Naive thymus-derived CD4-positive, alpha-beta T cell (primary cell): ENCODE measurements at regions not wholly inside any gene's neighbourhood (a gene's known extent, or its start where the extent isn't known, plus 50 kb on each side); places are given as distances from the start of the nearest gene placed in this dataset.

Source experiments
- ATAC-seq: fragments of 150-1000 bp; cut with Tn5 transposase; 2 replicates; pipeline ENCODE4 v1.10.0; 2021; ENCODE audit warnings: mild to moderate bottlenecking, moderate library complexity
- CTCF ChIA-PET: fragments of 350-600 bp; sonication (Branson Sonifier 250); formaldehyde crosslinking; loops from one replicate; lab custom pipeline; 2021; ENCODE audit warnings: antibody characterized with exemption; lab: Charles Lee
- POLR2A ChIA-PET: fragments of 350-600 bp; sonication (Branson Sonifier 250); formaldehyde crosslinking; loops from one replicate; lab custom pipeline; 2021; ENCODE audit warnings: antibody characterized with exemption, inconsistent platforms; lab: Charles Lee
- DNase-seq, 9 donors: peaks; one replicate each; pipeline versions ENCODE4 v3.0.0 to v3.0.0-alpha.2; 2020 to 2022; ENCODE audit warnings: mixed read lengths in 1 of 9
- H3K27ac ChIP-seq: one replicate; pipeline ENCODE4 v1.7.0; 2013; ENCODE audit warnings: mild to moderate bottlenecking, low read depth, low read length, moderate library complexity
- H3K27me3 ChIP-seq, 2 donors: one replicate each; pipeline ENCODE4 v1.7.0; 2013; ENCODE audit warnings: low read length in 2 of 2, mild to moderate bottlenecking in 2 of 2, moderate library complexity in 2 of 2; ENCODE audit not compliant: control insufficient read depth in 2 of 2, insufficient read depth in 2 of 2
- H3K36me3 ChIP-seq, 3 experiments: 1 replicate in 2 of 3; 2 replicates in 1 of 3; pipeline ENCODE4 v1.7.0; 2013; ENCODE audit warnings: low read length in 3 of 3, mild to moderate bottlenecking in 3 of 3, moderate library complexity in 1 of 3; ENCODE audit not compliant: insufficient read depth in 3 of 3, control insufficient read depth in 2 of 3
- H3K4me1 ChIP-seq, 2 donors: one replicate each; pipeline ENCODE4 v1.7.0; 2013; ENCODE audit warnings: low read length in 2 of 2, mild to moderate bottlenecking in 2 of 2, moderate library complexity in 1 of 2; ENCODE audit not compliant: control insufficient read depth in 2 of 2, insufficient read depth in 2 of 2
- H3K4me3 ChIP-seq: 2 replicates; pipeline ENCODE4 v1.7.0; 2013; ENCODE audit warnings: mild to moderate bottlenecking, low read length
- H3K9me3 ChIP-seq, 3 experiments: 1 replicate in 2 of 3; 2 replicates in 1 of 3; pipeline ENCODE4 v1.7.0; 2013; ENCODE audit warnings: low read length in 3 of 3; ENCODE audit not compliant: control insufficient read depth in 2 of 3
- H3K27ac Mint-ChIP-seq, 9 donors: one replicate each; pipeline ENCODE4 v1.8.0; 2020 to 2022; ENCODE audit warnings: mixed read lengths in 9 of 9, mild to moderate bottlenecking in 8 of 9, moderate library complexity in 5 of 9, inconsistent platforms in 2 of 9
- H3K27me3 Mint-ChIP-seq, 5 donors: one replicate each; pipeline ENCODE4 v1.8.0; 2021 to 2022; ENCODE audit warnings: mixed read lengths in 5 of 5, mild to moderate bottlenecking in 1 of 5
- H3K36me3 Mint-ChIP-seq, 5 donors: one replicate each; pipeline ENCODE4 v1.8.0; 2020 to 2022; ENCODE audit warnings: mixed read lengths in 5 of 5, mild to moderate bottlenecking in 3 of 5, inconsistent platforms in 1 of 5
- H3K4me1 Mint-ChIP-seq, 7 donors: one replicate each; pipeline ENCODE4 v1.8.0; 2020 to 2022; ENCODE audit warnings: mixed read lengths in 7 of 7, mild to moderate bottlenecking in 3 of 7, inconsistent platforms in 1 of 7
- H3K4me3 Mint-ChIP-seq, 10 donors: one replicate each; pipeline ENCODE4 v1.8.0; 2020 to 2022; ENCODE audit warnings: mild to moderate bottlenecking in 10 of 10, mixed read lengths in 10 of 10, moderate library complexity in 6 of 10, inconsistent platforms in 2 of 10
- H3K9me3 Mint-ChIP-seq, 11 donors: one replicate each; pipeline ENCODE4 v1.8.0; 2020 to 2022; ENCODE audit warnings: mixed read lengths in 11 of 11, mild to moderate bottlenecking in 4 of 11, inconsistent platforms in 1 of 11, moderate library complexity in 1 of 11
- intact Hi-C, 2 donors: fragments of 100-400 bp; cut with micrococcal nuclease; formaldehyde crosslinking; loops; one replicate each; pipeline ENCODE4 v1.15.1; 2023

GRCh38 chr18:73199151-73199550, 331.4 kb upstream of the NETO1 start:
- POLR2A ChIA-PET, result no interaction called here
- no peak overlapping the region for H3K4me3 Mint-ChIP-seq

GRCh38 chr18:73189718-73190117, 321.9 kb upstream of the NETO1 start:
- Mint-ChIP-seq H3K36me3 (no peaks in the 10 kb centered on the region), H3K4me3 (no peak overlapping the region), H3K27ac (no peak overlapping the region), H3K9me3 (peaks cover 0 to 15% (median 4%) of the 10 kb centered on the region in 11 donors), H3K27me3 (no peaks in the 10 kb centered on the region), H3K4me1 (no peaks in the 10 kb centered on the region)
- intact Hi-C loops, result loop anchor here in 1 of 2 donors (10.0 kb wide), 1 partner anchor 1785 kb away; no protein-coding TSS in a partner anchor
- Histone ChIP-seq H3K4me1 (no peaks in the 10 kb centered on the region), H3K9me3 (no peaks in the 10 kb centered on the region), H3K36me3 (no peaks in the 10 kb centered on the region), H3K4me3 (no peak overlapping the region), H3K27ac (no peak overlapping the region), H3K27me3 (no peaks in the 10 kb centered on the region)
- DNase-seq (no peak), ATAC-seq (no peak)
- ChIA-PET CTCF (no interaction called here), POLR2A (no interaction called here)

More at GRCh38 chr18:73199151-73199550, 331.4 kb upstream of the NETO1 start:
- no peaks in the 10 kb centered on the region for H3K27me3 ChIP-seq
- no peaks in the 10 kb centered on the region for H3K9me3 ChIP-seq
- CTCF ChIA-PET, result no interaction called here
- H3K4me1 ChIP-seq, result no peaks in the 10 kb centered on the region
- no peaks in the 10 kb centered on the region for H3K36me3 ChIP-seq
- no peak overlapping the region for H3K27ac ChIP-seq
- no peak for ATAC-seq
- Mint-ChIP-seq H3K9me3 (peaks cover 0 to 8% (median 0%) of the 10 kb centered on the region in 11 donors), H3K27me3 (no peaks in the 10 kb centered on the region), H3K36me3 (no peaks in the 10 kb centered on the region), H3K4me1 (no peaks in the 10 kb centered on the region), H3K27ac (no peak overlapping the region)
- DNase-seq, result no peak
- intact Hi-C loops, result no loop called here
- H3K4me3 ChIP-seq, result no peak overlapping the region

GRCh38 chr18:73168236-73168635, 300.4 kb upstream of the NETO1 start:
- H3K9me3 ChIP-seq, result no peaks in the 10 kb centered on the region
- no peaks in the 10 kb centered on the region for H3K4me1 ChIP-seq
- intact Hi-C loops, result no loop called here
- no peak for ATAC-seq
- no peak overlapping the region for H3K4me3 ChIP-seq
- no peak overlapping the region for H3K27ac ChIP-seq
- no peaks in the 10 kb centered on the region for H3K36me3 Mint-ChIP-seq
- H3K4me1 Mint-ChIP-seq, result no peaks in the 10 kb centered on the region
- ChIA-PET POLR2A (no interaction called here), CTCF (no interaction called here)
- no peaks in the 10 kb centered on the region for H3K27me3 ChIP-seq
- no peak overlapping the region for H3K27ac Mint-ChIP-seq
- H3K9me3 Mint-ChIP-seq, result peaks cover 0 to 9% (median 2%) of the 10 kb centered on the region in 11 donors
- no peaks in the 10 kb centered on the region for H3K36me3 ChIP-seq
- H3K27me3 Mint-ChIP-seq, result no peaks in the 10 kb centered on the region
- DNase-seq, result no peak
- H3K4me3 Mint-ChIP-seq, result no peak overlapping the region

GRCh38 chr18:73164430-73164829, 296.6 kb upstream of the NETO1 start:
- CTCF ChIA-PET, result no interaction called here
- peaks cover 0 to 9% (median 2%) of the 10 kb centered on the region in 11 donors for H3K9me3 Mint-ChIP-seq
- no peaks in the 10 kb centered on the region for H3K36me3 Mint-ChIP-seq
- H3K36me3 ChIP-seq, result no peaks in the 10 kb centered on the region
- no peak overlapping the region for H3K27ac Mint-ChIP-seq
- no peaks in the 10 kb centered on the region for H3K27me3 ChIP-seq
- intact Hi-C loops, result no loop called here
- no peak overlapping the region for H3K27ac ChIP-seq
- no peaks in the 10 kb centered on the region for H3K4me1 ChIP-seq
- POLR2A ChIA-PET, result no interaction called here
- H3K4me3 ChIP-seq, result no peak overlapping the region
- no peak for ATAC-seq
- no peaks in the 10 kb centered on the region for H3K9me3 ChIP-seq
- no peaks in the 10 kb centered on the region for H3K27me3 Mint-ChIP-seq
- no peaks in the 10 kb centered on the region for H3K4me1 Mint-ChIP-seq
- H3K4me3 Mint-ChIP-seq, result no peak overlapping the region
- DNase-seq, result no peak

GRCh38 chr18:73163236-73163635, 295.4 kb upstream of the NETO1 start:
- Mint-ChIP-seq H3K9me3 (peaks cover 0 to 9% (median 2%) of the 10 kb centered on the region in 11 donors), H3K27ac (no peak overlapping the region), H3K27me3 (no peaks in the 10 kb centered on the region), H3K4me1 (no peaks in the 10 kb centered on the region), H3K4me3 (no peak overlapping the region), H3K36me3 (no peaks in the 10 kb centered on the region)
- CTCF ChIA-PET, result no interaction called here
- Histone ChIP-seq H3K4me1 (no peaks in the 10 kb centered on the region), H3K27me3 (no peaks in the 10 kb centered on the region), H3K36me3 (no peaks in the 10 kb centered on the region), H3K4me3 (no peak overlapping the region), H3K9me3 (no peaks in the 10 kb centered on the region), H3K27ac (no peak overlapping the region)
- DNase-seq, result no peak
- intact Hi-C loops, result no loop called here
- POLR2A ChIA-PET, result no interaction called here
- ATAC-seq, result no peak

- ATAC-seq (no peak), DNase-seq (no peak)
- no peaks in the 10 kb centered on the region for H3K9me3 ChIP-seq
- H3K27ac Mint-ChIP-seq, result no peak overlapping the region
- H3K27me3 Mint-ChIP-seq, result no peaks in the 10 kb centered on the region
- no peaks in the 10 kb centered on the region for H3K4me1 ChIP-seq
- POLR2A ChIA-PET, result no interaction called here
- intact Hi-C loops, result no loop called here
- no peak overlapping the region for H3K4me3 ChIP-seq
- CTCF ChIA-PET, result no interaction called here
- no peak overlapping the region for H3K27ac ChIP-seq
- no peaks in the 10 kb centered on the region for H3K36me3 Mint-ChIP-seq
- no peaks in the 10 kb centered on the region for H3K4me1 Mint-ChIP-seq
- H3K4me3 Mint-ChIP-seq, result no peak overlapping the region
- H3K9me3 Mint-ChIP-seq, result peaks cover 0 to 4% (median 0%) of the 10 kb centered on the region in 11 donors
- no peaks in the 10 kb centered on the region for H3K36me3 ChIP-seq
- H3K27me3 ChIP-seq, result no peaks in the 10 kb centered on the region
Observed at GRCh38 chr18:73156117-73156516, 288.3 kb upstream of the NETO1 start.

GRCh38 chr18:73153271-73153670, 285.5 kb upstream of the NETO1 start:
- Histone ChIP-seq H3K36me3 (no peaks in the 10 kb centered on the region), H3K4me3 (no peak overlapping the region), H3K9me3 (no peaks in the 10 kb centered on the region), H3K4me1 (no peaks in the 10 kb centered on the region), H3K27ac (no peak overlapping the region), H3K27me3 (no peaks in the 10 kb centered on the region)
- no peaks in the 10 kb centered on the region for H3K36me3 Mint-ChIP-seq
- CTCF ChIA-PET, result no interaction called here
- DNase-seq (no peak), ATAC-seq (no peak)
- no peaks in the 10 kb centered on the region for H3K27me3 Mint-ChIP-seq
- H3K9me3 Mint-ChIP-seq, result peaks cover 0 to 4% (median 0%) of the 10 kb centered on the region in 11 donors
- H3K4me3 Mint-ChIP-seq, result no peak overlapping the region
- POLR2A ChIA-PET, result no interaction called here
- no peak overlapping the region for H3K27ac Mint-ChIP-seq
- intact Hi-C loops, result no loop called here
- H3K4me1 Mint-ChIP-seq, result no peaks in the 10 kb centered on the region
